ENCODE measurements at regions not wholly inside any gene's neighbourhood (a gene's known extent, or its start where the extent isn't known, plus 50 kb on each side); places are given as distances from the start of the nearest gene placed in this dataset.

GRCh38 chr11:110832539-110832938 is 120.3 kb upstream of the ARHGAP20 start:
- intact Hi-C loops (cut with DNase I; ENCODE audit: low total_unique reads) = no loop called here
- no peak for DNase-seq (ENCODE audit: low spot score in 2 of 2)
- no peak overlapping the region for H3K4me3 ChIP-seq (ENCODE audit: low read depth, poor library complexity, severe bottlenecking)
- no peak for TF ChIP-seq POLR2A (IDR thresholded peaks at IDR 0.05)
- TF ChIP-seq, protein P1, sequence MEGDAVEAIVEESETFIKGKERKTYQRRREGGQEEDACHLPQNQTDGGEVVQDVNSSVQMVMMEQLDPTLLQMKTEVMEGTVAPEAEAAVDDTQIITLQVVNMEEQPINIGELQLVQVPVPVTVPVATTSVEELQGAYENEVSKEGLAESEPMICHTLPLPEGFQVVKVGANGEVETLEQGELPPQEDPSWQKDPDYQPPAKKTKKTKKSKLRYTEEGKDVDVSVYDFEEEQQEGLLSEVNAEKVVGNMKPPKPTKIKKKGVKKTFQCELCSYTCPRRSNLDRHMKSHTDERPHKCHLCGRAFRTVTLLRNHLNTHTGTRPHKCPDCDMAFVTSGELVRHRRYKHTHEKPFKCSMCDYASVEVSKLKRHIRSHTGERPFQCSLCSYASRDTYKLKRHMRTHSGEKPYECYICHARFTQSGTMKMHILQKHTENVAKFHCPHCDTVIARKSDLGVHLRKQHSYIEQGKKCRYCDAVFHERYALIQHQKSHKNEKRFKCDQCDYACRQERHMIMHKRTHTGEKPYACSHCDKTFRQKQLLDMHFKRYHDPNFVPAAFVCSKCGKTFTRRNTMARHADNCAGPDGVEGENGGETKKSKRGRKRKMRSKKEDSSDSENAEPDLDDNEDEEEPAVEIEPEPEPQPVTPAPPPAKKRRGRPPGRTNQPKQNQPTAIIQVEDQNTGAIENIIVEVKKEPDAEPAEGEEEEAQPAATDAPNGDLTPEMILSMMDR (IDR thresholded peaks at IDR 0.05) = no peak
- WGBS, 2 donors = 91 to 95% methylated on average over 2 of the region's 2 CpGs

GRCh38 chr11:110832080-110832479 is 119.8 kb upstream of the ARHGAP20 start:
- DNase-seq (ENCODE audit: low spot score in 2 of 2) = no peak
- intact Hi-C loops (cut with DNase I; ENCODE audit: low total_unique reads) = no loop called here
- H3K4me3 ChIP-seq (ENCODE audit: low read depth, poor library complexity, severe bottlenecking) = no peak overlapping the region
- WGBS, 2 donors = 88 to 97% methylated on average over 2 of the region's 2 CpGs
- TF ChIP-seq POLR2A (IDR thresholded peaks at IDR 0.05) = no peak
- TF ChIP-seq, protein P1 (IDR thresholded peaks at IDR 0.05) = no peak

DNA sequence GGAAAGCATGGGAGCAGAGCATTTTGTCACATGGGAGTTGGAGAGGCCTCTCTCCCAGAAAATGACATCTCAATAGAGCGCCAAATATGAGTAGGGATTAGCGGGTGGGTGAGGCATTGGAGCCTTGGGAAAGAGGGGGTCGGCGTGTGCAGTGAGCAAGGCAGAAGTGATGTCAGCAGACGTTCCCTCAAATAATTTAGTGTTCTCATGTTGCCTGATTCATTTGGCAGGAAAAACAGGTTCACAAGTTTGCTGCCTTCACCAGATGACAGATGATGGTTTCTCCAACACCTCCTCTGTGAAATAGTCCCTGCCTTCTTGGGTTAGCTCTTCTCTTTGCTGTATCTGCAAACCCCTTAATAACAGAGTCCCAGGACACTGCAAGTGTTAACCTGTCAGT is 118.5 kb upstream of the ARHGAP20 start:
- no peak for DNase-seq (ENCODE audit: low spot score in 2 of 2)
- TF ChIP-seq POLR2A (IDR thresholded peaks at IDR 0.05) = no peak
- TF ChIP-seq, protein P1 (IDR thresholded peaks at IDR 0.05) = no peak
- 64 to 67% methylated on average over 5 of the region's 5 CpGs for WGBS, 2 donors
- intact Hi-C loops (cut with DNase I; ENCODE audit: low total_unique reads) = no loop called here
- no peak overlapping the region for H3K4me3 ChIP-seq (ENCODE audit: low read depth, poor library complexity, severe bottlenecking)

GRCh38 chr11:110830344-110830743 is 118.1 kb upstream of the ARHGAP20 start:
- WGBS, 2 donors = 82 to 95% methylated on average over 7 of the region's 7 CpGs
- no peak overlapping the region for H3K4me3 ChIP-seq (ENCODE audit: low read depth, poor library complexity, severe bottlenecking)
- intact Hi-C loops (cut with DNase I; ENCODE audit: low total_unique reads) = no loop called here

DNA sequence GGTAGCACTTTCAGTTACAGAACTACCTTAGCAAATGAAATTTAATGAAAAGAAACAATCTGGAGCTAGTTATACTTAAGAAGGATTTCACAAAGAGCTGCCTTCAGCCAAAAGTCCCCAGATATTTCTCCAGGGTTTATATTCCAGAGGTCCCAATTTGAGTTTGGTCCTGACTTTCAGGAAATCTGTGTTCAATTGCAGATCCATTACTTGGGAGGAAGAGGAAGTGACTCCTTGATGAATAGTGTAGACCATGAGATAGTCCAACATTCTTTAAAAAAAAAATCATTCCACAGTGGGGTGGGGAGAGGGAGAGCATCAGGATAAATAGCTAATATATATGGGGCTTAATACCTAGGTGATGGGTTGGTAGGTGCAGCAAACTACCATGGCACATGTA is 117.6 kb upstream of the ARHGAP20 start:
- TF ChIP-seq, protein P1 (IDR thresholded peaks at IDR 0.05) = no peak
- no peak overlapping the region for H3K4me3 ChIP-seq (ENCODE audit: low read depth, poor library complexity, severe bottlenecking)
- intact Hi-C loops (cut with DNase I; ENCODE audit: low total_unique reads) = no loop called here
- DNase-seq (ENCODE audit: low spot score in 2 of 2) = no peak

More at GRCh38 chr11:110830344-110830743, 118.1 kb upstream of the ARHGAP20 start:
- DNase-seq (ENCODE audit: low spot score in 2 of 2) = no peak
- TF ChIP-seq, protein P1 (IDR thresholded peaks at IDR 0.05) = no peak
- no peak for TF ChIP-seq POLR2A (IDR thresholded peaks at IDR 0.05)

DNA sequence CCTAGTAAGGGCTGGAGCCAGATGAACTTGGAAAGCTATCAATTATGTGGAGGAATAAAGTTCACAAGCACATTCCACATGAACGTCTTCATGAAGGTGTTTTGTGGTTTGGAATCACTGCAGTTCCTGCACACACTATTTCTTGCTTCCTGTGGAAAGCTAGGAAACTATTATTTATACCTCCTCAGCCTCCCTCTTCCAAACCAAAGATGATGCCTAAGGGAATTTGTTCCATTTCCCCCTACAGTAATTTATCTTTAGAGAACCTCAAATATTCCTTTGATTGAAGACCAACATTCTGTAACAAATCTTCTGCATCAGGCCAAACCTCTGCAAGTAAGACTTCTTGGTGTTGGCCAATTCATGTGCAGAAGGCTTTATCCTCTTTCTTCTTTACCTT is 115.8 kb upstream of the ARHGAP20 start:
- no peak overlapping the region for H3K4me3 ChIP-seq (ENCODE audit: low read depth, poor library complexity, severe bottlenecking)
- intact Hi-C loops (cut with DNase I; ENCODE audit: low total_unique reads) = no loop called here
- TF ChIP-seq, protein P1 (IDR thresholded peaks at IDR 0.05) = no peak
- TF ChIP-seq POLR2A (IDR thresholded peaks at IDR 0.05) = no peak
- 53 to 63% methylated on average over 1 of the region's 1 CpG for WGBS, 2 donors
- DNase-seq (ENCODE audit: low spot score in 2 of 2) = no peak

Data from lower leg skin (tissue), 4 donors.